ENCODE measurements at regions not wholly inside any gene's neighbourhood (a gene's known extent, or its start where the extent isn't known, plus 50 kb on each side); places are given as distances from the start of the nearest gene placed in this dataset.

GRCh38 chr16:51048544-51048943 is 102.5 kb downstream of the SALL1 start:
- TF ChIP-seq CTCF (IDR thresholded peaks at IDR 0.05) = no peak
- intact Hi-C loops (cut with micrococcal nuclease) = no loop called here
- Mint-ChIP-seq H3K27me3 (ENCODE audit: low read depth in 2 of 2) (peaks cover 3 to 13% of the 10 kb centered on the region in 2 donors), H3K9me3 (no peaks in the 10 kb centered on the region), H3K27ac (no peak overlapping the region), H3K36me3 (no peaks in the 10 kb centered on the region), H3K4me3 (no peak overlapping the region), H3K4me1 (no peaks in the 10 kb centered on the region)
- no peak for ATAC-seq
- H3K27me3 ChIP-seq (ENCODE audit: control insufficient read depth, insufficient read depth, low read length) = no peaks in the 10 kb centered on the region
- no peaks in the 10 kb centered on the region for H3K4me1 ChIP-seq (ENCODE audit: control insufficient read depth, insufficient read depth, low read length)
- H3K36me3 ChIP-seq (ENCODE audit: control insufficient read depth, insufficient read depth, low read length) = no peaks in the 10 kb centered on the region
- H3K4me3 ChIP-seq (ENCODE audit: low read length) = no peak overlapping the region
- no peak for DNase-seq
- no peaks in the 10 kb centered on the region for H3K9me3 ChIP-seq (ENCODE audit: control insufficient read depth, insufficient read depth, low read length)
- no peak overlapping the region for H3K27ac ChIP-seq (ENCODE audit: low read length)
- 50% methylated on average over 3 of the region's 3 CpGs for WGBS (ENCODE audit: insufficient coverage)

GRCh38 chr16:51045794-51046193 is 105.3 kb downstream of the SALL1 start:
- Histone ChIP-seq H3K36me3 (ENCODE audit: control insufficient read depth, insufficient read depth, low read length) (no peaks in the 10 kb centered on the region), H3K27me3 (ENCODE audit: control insufficient read depth, insufficient read depth, low read length) (no peaks in the 10 kb centered on the region), H3K4me1 (ENCODE audit: control insufficient read depth, insufficient read depth, low read length) (no peaks in the 10 kb centered on the region), H3K4me3 (ENCODE audit: low read length) (no peak overlapping the region), H3K9me3 (ENCODE audit: control insufficient read depth, insufficient read depth, low read length) (no peaks in the 10 kb centered on the region), H3K27ac (ENCODE audit: low read length) (no peak overlapping the region)
- TF ChIP-seq CTCF (IDR thresholded peaks at IDR 0.05) = no peak
- no peak overlapping the region for H3K4me3 Mint-ChIP-seq
- intact Hi-C loops (cut with micrococcal nuclease) = no loop called here
- peaks cover 3 to 6% of the 10 kb centered on the region in 2 donors for H3K27me3 Mint-ChIP-seq (ENCODE audit: low read depth in 2 of 2)
- no peaks in the 10 kb centered on the region for H3K36me3 Mint-ChIP-seq
- 77% methylated on average over 5 of the region's 5 CpGs for WGBS (ENCODE audit: insufficient coverage)
- H3K9me3 Mint-ChIP-seq = no peaks in the 10 kb centered on the region
- no peak for ATAC-seq
- H3K27ac Mint-ChIP-seq = no peak overlapping the region
- H3K4me1 Mint-ChIP-seq = no peaks in the 10 kb centered on the region
- no peak for DNase-seq

GRCh38 chr16:51045186-51045585 is 105.9 kb downstream of the SALL1 start:
- intact Hi-C loops (cut with micrococcal nuclease) = no loop called here
- no peak for ATAC-seq
- H3K4me1 Mint-ChIP-seq = no peaks in the 10 kb centered on the region

More at GRCh38 chr16:51045186-51045585, 105.9 kb downstream of the SALL1 start:
- no peaks in the 10 kb centered on the region for H3K27me3 ChIP-seq (ENCODE audit: control insufficient read depth, insufficient read depth, low read length)
- Mint-ChIP-seq H3K36me3 (no peaks in the 10 kb centered on the region), H3K9me3 (no peaks in the 10 kb centered on the region), H3K27ac (no peak overlapping the region), H3K4me3 (no peak overlapping the region), H3K27me3 (ENCODE audit: low read depth in 2 of 2) (peaks cover 3 to 6% of the 10 kb centered on the region in 2 donors)
- H3K36me3 ChIP-seq (ENCODE audit: control insufficient read depth, insufficient read depth, low read length) = no peaks in the 10 kb centered on the region
- no peak for TF ChIP-seq CTCF (IDR thresholded peaks at IDR 0.05)
- no peaks in the 10 kb centered on the region for H3K4me1 ChIP-seq (ENCODE audit: control insufficient read depth, insufficient read depth, low read length)
- 61% methylated on average over 3 of the region's 3 CpGs for WGBS (ENCODE audit: insufficient coverage)
- no peak for DNase-seq
- no peaks in the 10 kb centered on the region for H3K9me3 ChIP-seq (ENCODE audit: control insufficient read depth, insufficient read depth, low read length)
- H3K27ac ChIP-seq (ENCODE audit: low read length) = no peak overlapping the region
- no peak overlapping the region for H3K4me3 ChIP-seq (ENCODE audit: low read length)
